A673 (cell line): ENCODE measurements at regions not wholly inside any gene's neighbourhood (a gene's known extent, or its start where the extent isn't known, plus 50 kb on each side); places are given as distances from the start of the nearest gene placed in this dataset.

Source experiments
- BruUV-seq: library from RNA; stranded (reverse); fragments of 400-500 nt; replicated peaks from 2 replicates; lab custom pipeline; 2021; lab: Mats Ljungman, UMichigan
- CTCF ChIA-PET: fragments of 300-600 bp; sonication (Branson Sonifier 250); formaldehyde crosslinking; loops from one replicate; lab custom pipeline; 2022; ENCODE audit warnings: antibody characterized with exemption; lab: Charles Lee
- POLR2A ChIA-PET: fragments of 300-600 bp; sonication (Branson Sonifier 250); formaldehyde crosslinking; loops from one replicate; lab custom pipeline; 2022; ENCODE audit warnings: antibody characterized with exemption; ENCODE audit not compliant: low non-redundant PET; lab: Charles Lee
- DNase-seq: peaks from one replicate; pipeline ENCODE4 v3.0.0-alpha.2; 2015; ENCODE audit warnings: low spot score
- H3K27ac ChIP-seq: fragments of 200-600 bp; sonication (generic); 2 replicates; pipeline ENCODE4 v1.5.1; 2016; ENCODE audit warnings: mixed run types, low read depth, mild to moderate bottlenecking, mixed read lengths, antibody characterized with exemption, low read length; ENCODE audit not compliant: poor library complexity, severe bottlenecking
- H3K27me3 ChIP-seq: fragments of 200-600 bp; sonication (generic); replicated peaks from 2 replicates; pipeline ENCODE4 v1.6.1; 2017; ENCODE audit warnings: mixed run types, low read depth, mild to moderate bottlenecking, mixed read lengths, antibody characterized with exemption, low read length; ENCODE audit not compliant: insufficient read depth, poor library complexity
- H3K36me3 ChIP-seq: fragments of 200-600 bp; sonication (generic); 2 replicates; pipeline ENCODE4 v1.6.1; 2016; ENCODE audit warnings: mixed run types, mild to moderate bottlenecking, mixed read lengths, antibody characterized with exemption, low read length; ENCODE audit not compliant: insufficient read depth, poor library complexity, severe bottlenecking
- H3K4me1 ChIP-seq: fragments of 200-600 bp; sonication (generic); 2 replicates; pipeline ENCODE4 v1.6.1; 2017; ENCODE audit warnings: mixed run types, mild to moderate bottlenecking, mixed read lengths, antibody characterized with exemption, low read length; ENCODE audit not compliant: insufficient read depth, poor library complexity, severe bottlenecking
- H3K4me3 ChIP-seq: fragments of 200-600 bp; sonication (generic); 2 replicates; pipeline ENCODE4 v1.5.1; 2016; ENCODE audit warnings: low read depth, mixed run types, mild to moderate bottlenecking, mixed read lengths, low read length; ENCODE audit not compliant: poor library complexity, severe bottlenecking
- H3K9me3 ChIP-seq: fragments of 200-600 bp; sonication (generic); 2 replicates; pipeline ENCODE4 v1.6.1; 2016; ENCODE audit warnings: mixed run types, low read depth, mild to moderate bottlenecking, mixed read lengths, antibody characterized with exemption, low read length; ENCODE audit not compliant: poor library complexity, severe bottlenecking
- EZH2 ChIP-seq: fragments of 200-600 bp; sonication (generic); IDR thresholded peaks from 2 replicates; pipeline ENCODE4 v1.6.1; 2017; ENCODE audit warnings: borderline replicate concordance, low read depth, mild to moderate bottlenecking, mixed read lengths, antibody characterized with exemption, low read length; ENCODE audit not compliant: poor library complexity, severe bottlenecking
- intact Hi-C: fragments of 100-400 bp; cut with micrococcal nuclease; formaldehyde crosslinking; loops from one replicate; pipeline ENCODE4 v1.10.0; 2022; ENCODE audit not compliant: unreplicated experiment
- TF ChIP-seq, protein P1 (sequence below): fragments of 300-800, 200-600 bp; sonication (generic); conservative IDR thresholded peaks from 2 replicates; pipeline ENCODE4 v1.5.1; 2017; ENCODE audit warnings: low read depth, mild to moderate bottlenecking, antibody characterized with exemption, low read length, moderate library complexity, mixed read lengths

GRCh38 chr13:21996049-21996448 is 325.2 kb downstream of the FGF9 start:
- POLR2A ChIA-PET, result no interaction called here

DNA sequence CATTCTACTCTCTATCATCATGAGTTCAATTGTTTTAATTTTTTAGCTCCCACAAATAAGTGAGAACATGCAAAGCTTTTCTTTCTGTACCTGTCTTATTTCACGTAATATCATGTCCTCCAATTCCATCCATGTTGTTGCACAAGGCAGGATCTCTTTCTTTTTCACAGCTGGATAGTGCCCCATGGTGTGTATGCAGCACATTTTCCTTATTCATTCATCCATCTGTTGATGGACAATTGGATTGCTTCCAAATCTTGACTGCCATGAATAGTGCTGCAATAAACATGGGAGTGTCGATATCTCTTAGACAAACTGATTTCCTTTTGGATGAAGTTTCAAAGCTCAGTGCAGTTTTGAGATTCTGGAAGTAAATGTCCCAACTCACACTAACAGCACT is 326.9 kb downstream of the FGF9 start:
- DNase-seq, result peak; percentile 3
- BruUV-seq, result no TSS peak
- no peak overlapping the region for H3K27ac ChIP-seq
- CTCF ChIA-PET, result no interaction called here
- no peak overlapping the region for H3K4me3 ChIP-seq
- H3K27me3 ChIP-seq, result no peaks in the 10 kb centered on the region
- no peaks in the 10 kb centered on the region for H3K36me3 ChIP-seq
- TF ChIP-seq, protein P1, sequence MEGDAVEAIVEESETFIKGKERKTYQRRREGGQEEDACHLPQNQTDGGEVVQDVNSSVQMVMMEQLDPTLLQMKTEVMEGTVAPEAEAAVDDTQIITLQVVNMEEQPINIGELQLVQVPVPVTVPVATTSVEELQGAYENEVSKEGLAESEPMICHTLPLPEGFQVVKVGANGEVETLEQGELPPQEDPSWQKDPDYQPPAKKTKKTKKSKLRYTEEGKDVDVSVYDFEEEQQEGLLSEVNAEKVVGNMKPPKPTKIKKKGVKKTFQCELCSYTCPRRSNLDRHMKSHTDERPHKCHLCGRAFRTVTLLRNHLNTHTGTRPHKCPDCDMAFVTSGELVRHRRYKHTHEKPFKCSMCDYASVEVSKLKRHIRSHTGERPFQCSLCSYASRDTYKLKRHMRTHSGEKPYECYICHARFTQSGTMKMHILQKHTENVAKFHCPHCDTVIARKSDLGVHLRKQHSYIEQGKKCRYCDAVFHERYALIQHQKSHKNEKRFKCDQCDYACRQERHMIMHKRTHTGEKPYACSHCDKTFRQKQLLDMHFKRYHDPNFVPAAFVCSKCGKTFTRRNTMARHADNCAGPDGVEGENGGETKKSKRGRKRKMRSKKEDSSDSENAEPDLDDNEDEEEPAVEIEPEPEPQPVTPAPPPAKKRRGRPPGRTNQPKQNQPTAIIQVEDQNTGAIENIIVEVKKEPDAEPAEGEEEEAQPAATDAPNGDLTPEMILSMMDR, result no peak
- no peak for TF ChIP-seq EZH2
- H3K9me3 ChIP-seq, result no peaks in the 10 kb centered on the region
- H3K4me1 ChIP-seq, result no peaks in the 10 kb centered on the region
- intact Hi-C loops, result no loop called here
- POLR2A ChIA-PET, result no interaction called here

More at GRCh38 chr13:21996049-21996448, 325.2 kb downstream of the FGF9 start:
- Histone ChIP-seq H3K36me3 (no peaks in the 10 kb centered on the region), H3K4me3 (no peak overlapping the region), H3K27me3 (no peaks in the 10 kb centered on the region), H3K4me1 (no peaks in the 10 kb centered on the region), H3K27ac (no peak overlapping the region), H3K9me3 (no peaks in the 10 kb centered on the region)
- intact Hi-C loops, result no loop called here
- no peak for DNase-seq
- TF ChIP-seq, protein P1, result no peak
- no peak for TF ChIP-seq EZH2
- BruUV-seq, result no TSS peak
- CTCF ChIA-PET, result no interaction called here

DNA sequence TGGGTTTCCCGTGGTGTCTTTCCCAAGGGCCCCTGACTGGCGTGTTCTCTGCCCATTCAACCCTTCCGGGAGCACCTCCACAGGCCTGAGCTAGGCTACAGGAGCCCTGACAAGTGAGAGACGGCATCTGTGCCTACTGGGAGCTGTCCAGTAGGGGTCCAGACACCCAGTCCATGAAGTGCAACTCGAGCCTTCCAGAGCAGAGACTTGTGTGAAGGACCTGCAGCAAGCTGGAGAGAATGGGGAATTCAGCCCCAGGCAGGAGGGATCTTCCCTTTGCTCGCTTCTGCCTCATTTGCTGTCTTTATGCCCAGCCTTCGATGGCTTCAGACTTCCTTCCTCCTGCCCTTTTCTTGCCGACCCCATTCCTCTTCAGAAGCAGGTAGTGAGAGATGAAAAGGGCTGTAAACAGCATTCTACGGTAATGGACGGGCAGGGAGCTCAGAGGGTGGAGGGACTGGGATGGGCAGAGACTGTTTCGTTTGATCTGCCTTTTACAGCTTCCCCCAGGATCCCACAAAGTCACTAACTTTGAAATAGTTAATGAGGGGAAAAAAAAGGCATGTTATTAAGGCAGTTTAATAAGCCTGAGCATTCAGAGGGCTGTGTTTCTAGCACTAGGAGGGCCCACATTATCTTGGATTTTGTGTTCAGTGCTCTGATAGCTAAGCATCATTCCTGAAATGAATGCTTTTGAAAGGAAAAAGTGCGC is 327.6 kb downstream of the FGF9 start:
- no peak for TF ChIP-seq EZH2
- TF ChIP-seq, protein P1, result no peak
- no peak for DNase-seq
- no peak overlapping the region for H3K4me3 ChIP-seq

More for the DNA sequence above, 327.6 kb downstream of the FGF9 start:
- ChIA-PET POLR2A (no interaction called here), CTCF (no interaction called here)
- Histone ChIP-seq H3K4me1 (no peaks in the 10 kb centered on the region), H3K9me3 (no peaks in the 10 kb centered on the region), H3K27ac (no peak overlapping the region), H3K27me3 (no peaks in the 10 kb centered on the region), H3K36me3 (no peaks in the 10 kb centered on the region)
- intact Hi-C loops, result no loop called here
- no TSS peak for BruUV-seq
